ENCODE measurements at regions not wholly inside any gene's neighbourhood (a gene's known extent, or its start where the extent isn't known, plus 50 kb on each side); places are given as distances from the start of the nearest gene placed in this dataset.
"Not testable (repeated sequence)": the region's sequence is repeated elsewhere in the genome, so short reads cannot be mapped to it uniquely, and the experiment has no call there.

DNA sequence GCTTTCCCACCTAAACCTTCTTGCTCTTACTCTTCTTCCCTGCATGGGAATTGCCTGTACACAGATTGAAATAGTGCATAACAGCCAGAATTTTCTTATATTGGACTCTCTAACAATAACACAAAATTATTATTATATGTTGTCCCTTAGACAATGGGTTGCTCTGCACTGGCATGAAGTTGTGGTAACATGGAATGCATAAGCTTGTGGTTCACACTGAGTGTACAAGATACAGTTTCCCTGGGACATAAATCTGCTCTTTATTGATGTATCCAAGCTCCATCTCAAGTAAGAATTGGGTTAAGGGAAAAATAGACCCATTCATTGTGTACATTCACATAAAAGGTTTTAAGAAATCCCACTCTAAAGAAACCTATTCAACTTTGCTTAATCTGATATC is 114.4 kb upstream of the NTF3 start:
- Histone ChIP-seq H3K9ac (ENCODE audit: low read length) (no peak overlapping the region), H3K4me3 (ENCODE audit: low read length) (no peak overlapping the region), H3K4me1 (ENCODE audit: control insufficient read depth, insufficient read depth, low read length) (peaks cover 7% of the 10 kb centered on the region), H3K9me3 (ENCODE audit: control insufficient read depth, low read length) (peaks cover 5% of the 10 kb centered on the region), H3K36me3 (ENCODE audit: control insufficient read depth, insufficient read depth, low read length, severe bottlenecking) (no peaks in the 10 kb centered on the region), H3K27me3 (replicated peaks; ENCODE audit: control insufficient read depth, insufficient read depth, low read length) (no peaks in the 10 kb centered on the region)
- no peak for DNase-seq (ENCODE audit: low read depth)

DNA sequence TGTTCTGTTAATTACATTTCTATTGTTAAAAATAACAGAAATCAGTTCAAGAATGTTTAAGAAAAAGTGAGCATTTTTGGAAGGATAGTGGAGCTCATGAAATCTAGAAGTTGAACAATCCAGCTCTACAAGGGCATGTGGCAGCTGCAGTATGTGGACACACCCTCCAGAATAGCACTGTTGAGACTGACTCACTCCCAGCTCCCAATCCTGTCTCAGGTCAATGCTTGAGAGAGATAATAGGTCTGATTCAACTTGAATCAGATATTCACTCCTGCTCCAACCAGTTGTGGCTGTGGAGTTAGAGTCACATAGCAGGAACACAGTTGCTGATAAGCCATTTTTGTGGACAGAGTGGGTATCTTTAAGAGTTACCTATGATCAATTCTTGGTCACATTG is 113.0 kb upstream of the NTF3 start:
- Histone ChIP-seq H3K9ac (ENCODE audit: low read length) (no peak overlapping the region), H3K27me3 (replicated peaks; ENCODE audit: control insufficient read depth, insufficient read depth, low read length) (no peaks in the 10 kb centered on the region), H3K9me3 (ENCODE audit: control insufficient read depth, low read length) (peaks cover 5% of the 10 kb centered on the region), H3K4me1 (ENCODE audit: control insufficient read depth, insufficient read depth, low read length) (peaks cover 7% of the 10 kb centered on the region), H3K4me3 (ENCODE audit: low read length) (no peak overlapping the region), H3K36me3 (ENCODE audit: control insufficient read depth, insufficient read depth, low read length, severe bottlenecking) (no peaks in the 10 kb centered on the region)
- peak; percentile 32 for DNase-seq (ENCODE audit: low read depth)

DNA sequence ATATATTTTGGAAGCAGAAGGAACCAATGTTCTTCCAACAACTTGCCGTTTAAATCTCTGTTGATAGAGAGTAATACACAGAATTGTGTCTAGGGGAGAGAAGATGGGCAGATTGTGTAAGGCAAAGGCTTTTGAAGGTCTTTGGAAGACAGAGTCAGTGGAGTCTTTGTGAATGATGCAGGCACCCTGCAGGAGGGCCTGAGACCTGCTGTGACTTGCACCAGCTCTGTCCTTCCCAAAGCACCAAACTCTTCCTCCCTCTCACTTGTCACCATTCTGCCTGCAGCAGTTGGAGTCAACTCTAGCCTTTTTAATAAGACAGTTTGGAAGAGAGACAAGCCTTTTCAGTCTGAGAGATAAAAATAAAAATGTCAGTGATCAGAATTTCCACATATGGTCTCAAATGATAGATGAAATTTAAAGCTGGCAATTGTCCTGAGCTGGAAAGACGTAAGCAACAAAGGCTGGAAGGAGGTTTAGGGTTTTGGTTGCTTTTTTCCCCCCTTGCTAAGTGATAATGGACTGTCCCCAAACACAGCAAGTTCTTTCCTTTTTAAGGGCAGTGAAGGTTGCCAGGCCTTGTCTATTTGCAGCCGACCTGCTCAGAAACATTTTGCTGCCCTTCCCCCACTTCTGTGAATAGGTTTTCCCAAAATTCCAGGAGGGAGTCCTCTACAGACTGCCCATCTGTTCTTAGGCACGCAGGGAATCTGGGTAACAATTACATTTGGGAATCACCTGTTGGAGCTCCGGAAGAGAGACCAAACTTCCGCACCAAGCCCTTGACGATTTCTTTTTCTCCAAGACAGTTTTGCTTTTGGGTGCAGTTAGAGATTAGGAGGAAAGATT is 103.0 kb upstream of the NTF3 start:
- H3K4me3 ChIP-seq (ENCODE audit: low read length) = no peak overlapping the region
- H3K27me3 ChIP-seq (replicated peaks; ENCODE audit: control insufficient read depth, insufficient read depth, low read length) = no peaks in the 10 kb centered on the region
- H3K36me3 ChIP-seq (ENCODE audit: control insufficient read depth, insufficient read depth, low read length, severe bottlenecking) = no peaks in the 10 kb centered on the region
- H3K9me3 ChIP-seq (ENCODE audit: control insufficient read depth, low read length) = peaks cover 11% of the 10 kb centered on the region
- no peak for DNase-seq (ENCODE audit: low read depth)
- H3K4me1 ChIP-seq (ENCODE audit: control insufficient read depth, insufficient read depth, low read length) = no peaks in the 10 kb centered on the region
- no peak overlapping the region for H3K9ac ChIP-seq (ENCODE audit: low read length)

DNA sequence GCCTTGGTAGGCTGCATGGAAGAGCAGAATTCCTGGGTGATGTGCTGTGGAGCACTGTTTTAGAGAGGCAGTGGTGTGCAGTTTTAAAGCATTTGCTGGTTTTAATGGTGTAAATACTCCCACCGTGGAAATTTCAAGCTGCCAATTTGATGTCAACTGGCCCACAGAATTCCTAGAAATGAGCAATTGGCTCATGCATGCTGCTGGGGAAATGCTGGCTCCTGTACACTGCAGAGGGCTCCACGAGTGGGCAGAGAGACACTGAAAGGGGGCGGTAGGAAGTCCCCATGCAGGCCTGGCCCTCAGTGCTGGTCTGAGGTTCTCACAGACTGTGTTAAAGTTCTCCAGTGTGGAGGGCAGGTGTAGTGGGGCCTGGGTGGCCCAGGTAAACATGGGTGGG is 99.4 kb upstream of the NTF3 start:
- Histone ChIP-seq H3K9me3 (ENCODE audit: control insufficient read depth, low read length) (no peaks in the 10 kb centered on the region), H3K4me1 (ENCODE audit: control insufficient read depth, insufficient read depth, low read length) (no peaks in the 10 kb centered on the region), H3K36me3 (ENCODE audit: control insufficient read depth, insufficient read depth, low read length, severe bottlenecking) (no peaks in the 10 kb centered on the region), H3K4me3 (ENCODE audit: low read length) (no peak overlapping the region), H3K27me3 (replicated peaks; ENCODE audit: control insufficient read depth, insufficient read depth, low read length) (no peaks in the 10 kb centered on the region), H3K9ac (ENCODE audit: low read length) (no peak overlapping the region)
- DNase-seq (ENCODE audit: low read depth) = no peak

DNA sequence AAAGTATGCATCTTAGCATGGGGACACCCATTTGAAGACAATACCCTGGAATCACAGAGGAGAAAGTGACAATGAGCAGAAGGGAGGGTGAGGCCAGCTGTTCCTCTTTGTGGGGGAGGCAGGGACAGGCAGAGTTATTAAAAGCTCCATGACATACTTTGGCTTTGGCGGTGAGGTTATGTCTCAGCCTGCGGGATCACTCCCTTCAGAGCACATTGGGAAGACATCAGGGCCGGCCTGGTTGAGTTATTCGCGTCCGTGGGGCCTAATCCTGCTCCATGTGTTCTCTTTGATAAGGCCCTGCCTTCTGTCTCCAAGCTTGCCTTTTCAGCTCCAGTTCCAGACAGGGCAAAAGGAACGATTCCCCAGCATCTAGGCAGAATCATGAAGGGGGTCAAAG is 98.8 kb upstream of the NTF3 start:
- no peak for DNase-seq (ENCODE audit: low read depth)
- Histone ChIP-seq H3K36me3 (ENCODE audit: control insufficient read depth, insufficient read depth, low read length, severe bottlenecking) (no peaks in the 10 kb centered on the region), H3K9ac (ENCODE audit: low read length) (no peak overlapping the region), H3K4me3 (ENCODE audit: low read length) (no peak overlapping the region), H3K9me3 (ENCODE audit: control insufficient read depth, low read length) (no peaks in the 10 kb centered on the region), H3K27me3 (replicated peaks; ENCODE audit: control insufficient read depth, insufficient read depth, low read length) (no peaks in the 10 kb centered on the region), H3K4me1 (ENCODE audit: control insufficient read depth, insufficient read depth, low read length) (no peaks in the 10 kb centered on the region)

DNA sequence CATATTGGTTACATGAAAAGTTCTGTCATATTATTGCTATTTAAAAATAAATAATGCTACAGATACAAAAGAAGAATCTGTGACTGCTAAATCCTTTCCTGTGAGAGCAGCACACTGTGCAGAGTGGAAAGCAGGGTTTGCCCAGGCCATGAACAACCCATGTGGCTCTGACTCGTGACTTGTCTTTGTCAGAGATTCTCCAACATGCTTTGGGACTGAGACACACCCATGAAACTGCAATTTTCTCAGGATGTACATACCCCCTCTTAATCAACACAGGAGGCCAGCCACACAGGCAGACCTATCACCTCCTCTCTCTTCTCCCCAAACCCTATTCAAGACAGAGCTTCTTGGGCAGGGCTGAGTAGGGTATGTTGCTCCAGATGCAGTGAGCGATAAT is 96.8 kb upstream of the NTF3 start:
- Histone ChIP-seq H3K9me3 (ENCODE audit: control insufficient read depth, low read length) (no peaks in the 10 kb centered on the region), H3K9ac (ENCODE audit: low read length) (no peak overlapping the region)
- DNase-seq (ENCODE audit: low read depth) = no peak

DNA sequence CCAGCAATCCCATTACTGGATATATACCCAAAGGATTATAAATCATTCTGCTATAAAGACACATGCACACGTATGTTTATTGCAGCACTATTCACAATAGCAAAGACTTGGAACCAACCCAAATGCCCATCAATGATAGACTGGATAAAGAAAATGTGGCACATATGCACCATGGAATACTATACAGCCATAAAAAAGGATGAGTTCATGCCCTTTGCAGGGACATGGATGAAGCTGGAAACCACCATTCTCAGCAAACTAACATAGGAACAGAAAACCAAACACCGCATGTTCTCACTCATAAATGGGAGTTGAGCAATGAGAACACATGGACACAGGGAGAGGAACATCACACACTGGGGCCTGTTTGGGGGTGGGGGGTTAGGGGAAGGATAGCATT is 90.8 kb upstream of the NTF3 start:
- not testable (repeated sequence) for H3K9ac ChIP-seq (ENCODE audit: low read length); DNase-seq (ENCODE audit: low read depth)

More for the DNA sequence above, 96.8 kb upstream of the NTF3 start:
- H3K27me3 ChIP-seq (replicated peaks; ENCODE audit: control insufficient read depth, insufficient read depth, low read length) = no peaks in the 10 kb centered on the region
- no peaks in the 10 kb centered on the region for H3K36me3 ChIP-seq (ENCODE audit: control insufficient read depth, insufficient read depth, low read length, severe bottlenecking)
- H3K4me3 ChIP-seq (ENCODE audit: low read length) = no peak overlapping the region
- no peaks in the 10 kb centered on the region for H3K4me1 ChIP-seq (ENCODE audit: control insufficient read depth, insufficient read depth, low read length)

DNA sequence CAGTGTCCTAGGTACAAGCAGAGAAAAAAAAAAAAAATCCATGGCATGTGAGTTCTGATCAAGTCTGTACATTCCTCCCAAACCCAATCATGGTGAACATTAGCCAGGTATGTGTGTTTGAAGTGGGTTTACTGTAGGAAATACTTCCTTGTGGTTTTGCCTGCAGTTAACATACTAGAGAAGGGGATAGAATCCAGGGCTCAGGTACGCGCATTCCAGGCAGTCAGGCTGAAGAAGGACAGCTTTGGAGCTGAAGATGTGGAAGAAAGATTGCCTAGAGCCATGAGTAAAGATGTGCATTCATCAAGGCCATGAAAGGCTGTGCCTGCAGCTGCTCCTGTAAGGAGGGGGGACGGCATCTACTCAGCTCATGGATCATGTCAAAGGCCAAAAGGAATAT is 88.2 kb upstream of the NTF3 start:
- Histone ChIP-seq H3K9me3 (ENCODE audit: control insufficient read depth, low read length) (no peaks in the 10 kb centered on the region), H3K4me1 (ENCODE audit: control insufficient read depth, insufficient read depth, low read length) (no peaks in the 10 kb centered on the region)
- no peak for DNase-seq (ENCODE audit: low read depth)

More for the DNA sequence above, 90.8 kb upstream of the NTF3 start:
- H3K4me3 ChIP-seq (ENCODE audit: low read length); H3K36me3 ChIP-seq (ENCODE audit: control insufficient read depth, insufficient read depth, low read length, severe bottlenecking); H3K4me1 ChIP-seq (ENCODE audit: control insufficient read depth, insufficient read depth, low read length); H3K9me3 ChIP-seq (ENCODE audit: control insufficient read depth, low read length): not testable (repeated sequence)
- peaks cover 11% of the 10 kb centered on the region for H3K27me3 ChIP-seq (replicated peaks; ENCODE audit: control insufficient read depth, insufficient read depth, low read length)

DNA sequence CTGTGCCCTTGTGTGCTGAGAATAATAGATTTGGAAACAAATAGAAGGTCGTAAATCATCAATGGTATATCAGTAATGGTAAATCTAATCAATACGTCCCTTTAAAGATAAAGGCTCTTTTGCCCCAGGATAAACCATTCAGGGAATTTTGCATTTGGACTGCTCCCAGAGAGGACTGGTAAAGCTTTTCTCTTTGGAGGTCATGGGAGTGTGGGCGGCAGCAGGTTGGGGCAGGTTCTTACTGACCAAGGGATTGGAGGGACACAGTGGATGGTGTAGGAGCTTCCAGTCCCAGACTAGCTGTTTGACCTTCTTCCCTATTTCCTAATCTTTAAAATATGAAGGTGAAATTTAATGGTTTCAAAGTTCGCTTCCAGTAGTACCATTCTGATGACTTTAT is 87.8 kb upstream of the NTF3 start:
- Histone ChIP-seq H3K27me3 (replicated peaks; ENCODE audit: control insufficient read depth, insufficient read depth, low read length) (peaks cover 11% of the 10 kb centered on the region), H3K36me3 (ENCODE audit: control insufficient read depth, insufficient read depth, low read length, severe bottlenecking) (no peaks in the 10 kb centered on the region), H3K4me3 (ENCODE audit: low read length) (no peak overlapping the region), H3K9ac (ENCODE audit: low read length) (no peak overlapping the region), H3K4me1 (ENCODE audit: control insufficient read depth, insufficient read depth, low read length) (no peaks in the 10 kb centered on the region), H3K9me3 (ENCODE audit: control insufficient read depth, low read length) (no peaks in the 10 kb centered on the region)
- no peak for DNase-seq (ENCODE audit: low read depth)

More for the DNA sequence above, 88.2 kb upstream of the NTF3 start:
- H3K4me3 ChIP-seq (ENCODE audit: low read length) = no peak overlapping the region
- H3K9ac ChIP-seq (ENCODE audit: low read length) = no peak overlapping the region
- H3K36me3 ChIP-seq (ENCODE audit: control insufficient read depth, insufficient read depth, low read length, severe bottlenecking) = no peaks in the 10 kb centered on the region
- H3K27me3 ChIP-seq (replicated peaks; ENCODE audit: control insufficient read depth, insufficient read depth, low read length) = peaks cover 11% of the 10 kb centered on the region

DNA sequence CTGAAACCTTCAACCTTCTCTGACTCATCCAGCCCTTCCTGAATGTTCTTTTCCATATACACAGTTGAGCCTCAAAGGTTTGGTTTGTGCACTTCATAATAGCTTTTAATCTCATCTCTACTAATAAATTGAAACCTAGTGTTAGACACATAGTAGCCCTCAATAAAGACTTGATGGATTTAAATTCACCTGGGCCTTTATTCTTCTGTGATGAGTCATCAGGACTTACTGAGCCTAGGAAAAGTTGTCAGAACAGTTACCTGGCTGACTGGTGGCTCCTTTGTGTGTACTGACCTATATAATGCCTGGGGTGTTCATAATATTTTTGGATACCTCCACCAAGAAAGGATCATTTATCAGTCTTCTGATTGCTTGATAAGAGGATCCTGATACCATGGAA is 86.4 kb upstream of the NTF3 start:
- peaks cover 3% of the 10 kb centered on the region for H3K9me3 ChIP-seq (ENCODE audit: control insufficient read depth, low read length)
- no peak for DNase-seq (ENCODE audit: low read depth)
- no peaks in the 10 kb centered on the region for H3K4me1 ChIP-seq (ENCODE audit: control insufficient read depth, insufficient read depth, low read length)
- no peak overlapping the region for H3K9ac ChIP-seq (ENCODE audit: low read length)
- H3K36me3 ChIP-seq (ENCODE audit: control insufficient read depth, insufficient read depth, low read length, severe bottlenecking) = no peaks in the 10 kb centered on the region
- H3K27me3 ChIP-seq (replicated peaks; ENCODE audit: control insufficient read depth, insufficient read depth, low read length) = peaks cover 21% of the 10 kb centered on the region
- H3K4me3 ChIP-seq (ENCODE audit: low read length) = no peak overlapping the region

DNA sequence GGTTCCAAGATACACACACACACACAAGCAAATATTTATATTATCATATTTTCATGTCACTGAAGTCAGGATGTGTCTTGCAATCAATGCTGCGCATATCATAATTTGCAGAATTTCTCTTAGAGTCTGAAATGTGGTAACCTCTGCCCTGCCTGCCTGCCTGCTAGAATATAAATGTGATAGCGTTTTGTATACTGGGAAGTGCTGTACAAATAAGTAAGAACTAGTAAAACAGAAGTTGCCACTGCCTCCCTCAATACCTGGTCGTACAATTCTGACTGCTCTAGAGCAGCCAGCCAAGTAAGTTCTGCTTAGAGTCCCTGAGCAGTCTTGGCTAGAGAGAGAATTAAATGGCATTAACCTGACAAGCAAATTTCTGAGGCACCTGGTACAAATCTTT is 83.9 kb upstream of the NTF3 start:
- no peak overlapping the region for H3K9ac ChIP-seq (ENCODE audit: low read length)
- H3K36me3 ChIP-seq (ENCODE audit: control insufficient read depth, insufficient read depth, low read length, severe bottlenecking) = no peaks in the 10 kb centered on the region
- peaks cover 22% of the 10 kb centered on the region for H3K27me3 ChIP-seq (replicated peaks; ENCODE audit: control insufficient read depth, insufficient read depth, low read length)
- DNase-seq (ENCODE audit: low read depth) = no peak
- no peak overlapping the region for H3K4me3 ChIP-seq (ENCODE audit: low read length)
- H3K9me3 ChIP-seq (ENCODE audit: control insufficient read depth, low read length) = peaks cover 6% of the 10 kb centered on the region
- H3K4me1 ChIP-seq (ENCODE audit: control insufficient read depth, insufficient read depth, low read length) = no peaks in the 10 kb centered on the region

DNA sequence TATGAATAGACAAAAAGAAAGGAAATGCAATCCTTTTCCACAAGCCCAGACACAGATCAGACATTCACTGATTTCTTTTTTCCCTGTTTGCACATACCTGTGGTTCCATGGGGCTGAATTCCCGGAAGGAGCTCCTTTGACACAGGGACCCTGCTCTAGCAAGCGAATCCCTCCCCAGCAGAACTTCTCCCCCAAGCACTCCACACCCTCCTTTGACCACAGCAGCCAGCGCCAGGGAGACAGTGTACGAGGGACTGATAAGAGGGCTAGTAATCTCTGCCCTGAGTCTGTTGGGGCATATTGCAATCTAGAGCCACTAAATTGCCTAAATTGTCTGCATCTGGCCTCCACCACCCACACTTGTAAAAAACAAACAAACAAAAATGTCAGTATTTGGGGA is 83.4 kb upstream of the NTF3 start:
- no peaks in the 10 kb centered on the region for H3K36me3 ChIP-seq (ENCODE audit: control insufficient read depth, insufficient read depth, low read length, severe bottlenecking)
- no peak overlapping the region for H3K4me3 ChIP-seq (ENCODE audit: low read length)
- H3K9ac ChIP-seq (ENCODE audit: low read length) = no peak overlapping the region
- no peaks in the 10 kb centered on the region for H3K4me1 ChIP-seq (ENCODE audit: control insufficient read depth, insufficient read depth, low read length)
- DNase-seq (ENCODE audit: low read depth) = no peak
- H3K27me3 ChIP-seq (replicated peaks; ENCODE audit: control insufficient read depth, insufficient read depth, low read length) = peaks cover 19% of the 10 kb centered on the region
- peaks cover 10% of the 10 kb centered on the region for H3K9me3 ChIP-seq (ENCODE audit: control insufficient read depth, low read length)
